Right kidney (tissue), 1 donor: ENCODE measurements at regions not wholly inside any gene's neighbourhood (a gene's known extent, or its start where the extent isn't known, plus 50 kb on each side); places are given as distances from the start of the nearest gene placed in this dataset.
"Not testable (repeated sequence)": the region's sequence is repeated elsewhere in the genome, so short reads cannot be mapped to it uniquely, and the experiment has no call there.

ENCODE experiments used
- DNase-seq: peaks from one replicate; pipeline ENCODE4 v3.0.0-alpha.2; 2016

DNA sequence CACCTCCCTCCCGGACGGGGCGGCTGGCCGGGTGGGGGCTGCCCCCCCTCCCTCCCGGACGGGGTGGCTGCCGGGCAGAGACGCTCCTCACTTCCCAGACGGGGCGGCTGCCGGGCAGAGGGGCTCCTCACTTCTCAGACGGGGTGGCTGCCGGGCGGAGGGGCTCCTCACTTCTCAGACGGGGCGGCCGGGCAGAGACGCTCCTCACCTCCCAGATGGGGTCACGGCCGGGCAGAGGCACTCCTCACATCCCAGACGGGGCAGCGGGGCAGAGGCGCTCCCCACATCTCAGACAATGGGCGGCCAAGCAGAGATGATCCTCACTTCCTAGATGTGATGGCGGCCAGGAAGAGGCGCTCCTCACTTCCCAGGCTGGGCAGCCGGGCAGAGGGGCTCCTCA is 1430.4 kb upstream of the FLRT2 start:
- not testable (repeated sequence) for DNase-seq

GRCh38 chr14:84107835-84108343 is 1422.1 kb upstream of the FLRT2 start:
- DNase-seq, result no peak

- DNase-seq, result no peak
Measured at GRCh38 chr14:84108746-84109457, 1421.0 kb upstream of the FLRT2 start.

DNA sequence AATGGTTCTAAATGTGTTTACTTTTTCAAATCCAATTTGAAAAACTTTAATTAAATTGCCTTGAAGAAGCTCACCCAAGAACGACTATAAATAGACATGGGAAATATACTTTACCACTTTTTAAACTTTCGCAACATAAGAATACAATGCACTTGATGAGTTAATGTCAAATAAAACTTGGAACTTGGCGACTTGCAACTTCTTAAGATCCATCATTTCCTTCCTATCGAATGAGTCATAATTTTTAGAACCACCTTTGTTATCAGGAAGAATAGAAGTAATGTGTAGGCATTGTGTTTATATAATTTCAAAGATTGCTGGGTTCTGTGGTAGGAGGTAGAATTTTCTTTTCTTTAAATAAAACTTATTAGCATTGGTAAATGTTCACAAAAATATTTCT is 1417.4 kb upstream of the FLRT2 start:
- no peak for DNase-seq

DNA sequence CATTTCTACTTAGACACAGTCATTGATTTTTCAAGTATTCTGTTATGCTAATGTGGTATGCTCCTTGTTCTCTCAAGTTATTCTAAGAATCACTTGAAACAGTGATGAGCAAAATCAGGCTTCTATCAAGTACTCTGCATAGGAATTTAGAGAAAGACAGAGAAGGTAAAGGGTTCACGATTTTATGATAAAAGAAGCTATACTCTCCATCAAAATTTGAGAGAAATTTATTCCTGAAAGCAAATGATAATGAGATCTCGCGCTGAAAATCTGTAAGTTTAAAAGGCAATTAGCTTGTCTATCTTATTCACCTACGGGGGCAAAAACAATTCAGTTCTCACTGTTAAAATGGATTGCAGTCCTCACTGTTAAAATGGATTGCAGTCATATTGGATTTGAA is 1404.3 kb upstream of the FLRT2 start:
- no peak for DNase-seq

DNA sequence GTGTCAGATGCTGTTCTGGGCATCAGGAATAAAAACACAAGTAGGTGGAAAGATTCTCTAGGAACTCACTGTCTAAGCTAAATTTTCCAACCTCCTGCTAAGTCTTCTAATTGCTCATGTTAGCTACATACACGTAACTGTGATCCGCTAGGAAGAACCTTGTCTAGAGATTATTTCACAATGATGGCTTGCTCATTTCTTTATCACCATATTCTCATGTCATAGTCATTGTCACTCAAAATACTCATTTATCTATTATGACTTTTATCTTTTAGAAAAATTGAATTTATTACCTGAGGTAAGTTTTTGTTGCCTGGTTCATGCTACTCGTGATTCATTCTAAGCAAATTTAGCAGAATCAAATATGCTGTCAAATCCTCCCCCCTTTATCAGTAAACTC is 1402.4 kb upstream of the FLRT2 start:
- no peak for DNase-seq

GRCh38 chr14:84128050-84128449 is 1401.9 kb upstream of the FLRT2 start:
- DNase-seq, result no peak

DNA sequence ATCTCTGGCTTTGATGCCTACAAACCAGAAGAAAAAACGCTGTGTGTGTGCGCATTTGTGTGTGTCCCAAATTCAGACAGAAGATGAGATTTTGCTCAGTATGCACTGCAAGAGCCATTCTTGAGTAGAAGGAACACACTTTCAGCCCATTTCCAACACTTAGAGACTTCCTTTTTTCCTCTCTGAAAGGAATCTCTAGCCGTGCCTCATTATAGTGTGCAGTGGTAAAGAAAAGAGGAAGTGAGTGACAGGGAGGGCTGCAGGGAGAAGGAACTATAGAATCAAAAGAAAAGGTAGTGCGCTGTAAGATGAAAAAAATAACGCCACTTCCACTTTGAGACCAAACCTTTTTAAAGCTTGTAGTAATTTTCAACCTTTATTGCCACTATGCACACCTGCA is 1400.9 kb upstream of the FLRT2 start:
- DNase-seq, result no peak

GRCh38 chr14:84129941-84130340 is 1400.0 kb upstream of the FLRT2 start:
- no peak for DNase-seq

DNA sequence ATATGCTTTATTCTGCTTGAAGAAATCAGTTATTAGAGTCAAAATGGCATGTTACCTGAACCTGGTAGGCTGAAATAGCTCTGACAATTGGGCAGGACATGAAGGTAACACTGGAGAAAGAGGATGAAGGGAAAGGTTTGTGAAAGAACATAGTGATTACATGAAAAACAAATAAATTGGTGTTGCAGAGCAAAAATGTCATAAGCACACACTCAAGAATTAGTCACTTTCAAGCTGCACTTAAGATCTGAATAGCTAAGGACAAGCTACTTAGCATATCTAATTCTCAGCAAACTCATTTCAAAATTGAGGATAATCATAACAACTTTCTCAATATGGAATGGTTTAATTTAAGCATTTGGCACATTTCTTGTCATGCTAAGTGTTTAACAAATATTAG is 1398.0 kb upstream of the FLRT2 start:
- DNase-seq, result no peak

GRCh38 chr14:84144166-84144565 is 1385.8 kb upstream of the FLRT2 start:
- no peak for DNase-seq

GRCh38 chr14:84152452-84152851 is 1377.5 kb upstream of the FLRT2 start:
- no peak for DNase-seq

GRCh38 chr14:84162633-84163032 is 1367.3 kb upstream of the FLRT2 start:
- DNase-seq, result no peak

DNA sequence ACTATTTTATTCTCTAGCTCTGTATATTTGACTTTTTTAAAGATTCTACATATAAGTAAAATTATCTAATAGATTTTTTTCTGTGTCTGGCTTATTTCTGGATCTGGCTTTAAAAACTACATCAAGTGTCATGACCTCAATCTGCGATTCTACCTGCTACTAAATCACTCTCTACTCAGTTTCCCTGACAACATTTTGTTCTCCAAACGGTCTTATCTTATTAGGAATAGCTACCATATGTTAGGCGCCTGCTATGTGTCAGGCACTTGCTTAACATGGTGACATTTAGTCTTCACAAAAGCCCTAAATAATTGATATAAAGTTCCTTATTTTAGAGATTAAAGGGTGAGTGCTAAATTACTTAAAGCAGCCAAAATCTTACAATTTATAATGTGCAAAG is 1362.9 kb upstream of the FLRT2 start:
- no peak for DNase-seq

- DNase-seq, result no peak
Measured at GRCh38 chr14:84180336-84180735, 1349.6 kb upstream of the FLRT2 start.

- no peak for DNase-seq
Measured at GRCh38 chr14:84181072-84181471, 1348.9 kb upstream of the FLRT2 start.

GRCh38 chr14:84195514-84195913 is 1334.4 kb upstream of the FLRT2 start:
- no peak for DNase-seq

DNA sequence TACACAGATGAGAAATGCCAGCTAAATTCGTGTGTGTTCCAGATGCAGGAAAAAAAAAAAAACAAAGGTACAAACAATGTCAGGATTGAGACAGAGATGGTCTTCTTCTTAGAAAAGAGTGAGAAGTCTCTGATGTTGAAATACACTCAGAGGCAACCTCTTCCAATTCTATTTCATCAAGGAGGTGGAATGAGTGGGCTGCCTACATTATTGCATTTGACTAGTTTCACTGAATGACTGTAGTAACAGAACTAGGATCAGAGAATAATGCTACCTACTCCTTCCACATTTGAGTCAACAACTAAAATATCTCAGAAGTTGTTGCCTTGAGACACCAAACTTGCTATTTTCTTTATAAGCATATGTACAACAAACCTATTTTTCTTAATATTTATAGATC is 1332.2 kb upstream of the FLRT2 start:
- no peak for DNase-seq

- no peak for DNase-seq
Measured at GRCh38 chr14:84202486-84202885, 1327.5 kb upstream of the FLRT2 start.

DNA sequence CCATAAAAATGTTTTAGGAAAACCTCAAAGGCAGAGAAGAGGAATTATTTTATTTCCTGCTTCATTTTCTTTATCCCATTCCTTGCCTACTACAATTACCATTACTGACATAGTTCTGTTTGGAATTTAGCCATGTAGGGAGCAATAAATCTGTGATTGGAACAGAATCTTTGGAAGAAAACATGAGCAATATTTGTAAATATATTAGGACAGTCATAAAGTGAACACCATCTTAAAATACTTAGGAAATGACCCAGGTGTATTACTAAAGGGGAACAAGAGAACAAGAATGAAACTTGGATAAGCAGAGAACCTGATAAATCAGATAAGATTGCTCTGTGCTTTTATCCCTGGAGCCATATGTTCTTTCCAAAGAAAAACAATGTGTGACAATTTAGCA is 1326.0 kb upstream of the FLRT2 start:
- no peak for DNase-seq

- DNase-seq, result no peak
Measured at GRCh38 chr14:84208451-84208850, 1321.5 kb upstream of the FLRT2 start.

DNA sequence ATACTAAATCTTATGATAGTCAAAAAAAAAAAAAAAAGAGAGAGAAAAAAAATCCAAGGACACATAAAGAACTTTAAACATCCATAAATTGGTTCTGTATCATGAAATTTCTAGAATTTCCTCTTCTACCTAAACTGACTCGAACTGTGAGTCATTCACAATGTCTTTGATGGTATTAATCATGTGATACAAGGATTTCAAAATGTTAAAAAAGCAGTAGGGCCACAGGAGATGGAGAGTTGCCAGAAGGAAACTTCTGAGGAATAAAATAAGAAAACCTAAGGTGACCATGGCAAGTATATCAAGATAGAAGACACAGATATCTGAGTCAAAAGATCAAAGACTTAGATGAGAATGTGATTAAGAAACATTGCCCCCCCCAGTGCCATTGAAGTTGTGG is 1320.9 kb upstream of the FLRT2 start:
- DNase-seq, result no peak

GRCh38 chr14:84217066-84217465 is 1312.9 kb upstream of the FLRT2 start:
- no peak for DNase-seq

DNA sequence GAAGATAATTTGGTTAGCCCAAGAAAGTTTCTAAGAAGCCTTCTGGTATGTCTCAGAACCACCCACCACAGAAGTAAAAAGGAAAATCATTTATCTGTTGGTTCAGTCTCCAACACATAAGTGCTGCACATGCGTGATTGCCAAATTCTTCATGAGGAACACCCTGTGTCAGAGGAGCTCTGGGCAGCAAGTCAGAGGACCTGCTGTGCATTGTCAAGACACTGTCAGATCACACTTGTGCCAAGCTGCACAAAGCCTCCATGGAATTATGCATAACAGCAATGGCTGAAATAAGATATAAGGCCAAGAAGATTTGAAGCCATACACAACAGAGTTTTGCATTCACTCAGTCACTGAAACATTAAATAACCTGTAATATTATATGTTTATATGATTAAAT is 1304.7 kb upstream of the FLRT2 start:
- DNase-seq, result no peak

DNA sequence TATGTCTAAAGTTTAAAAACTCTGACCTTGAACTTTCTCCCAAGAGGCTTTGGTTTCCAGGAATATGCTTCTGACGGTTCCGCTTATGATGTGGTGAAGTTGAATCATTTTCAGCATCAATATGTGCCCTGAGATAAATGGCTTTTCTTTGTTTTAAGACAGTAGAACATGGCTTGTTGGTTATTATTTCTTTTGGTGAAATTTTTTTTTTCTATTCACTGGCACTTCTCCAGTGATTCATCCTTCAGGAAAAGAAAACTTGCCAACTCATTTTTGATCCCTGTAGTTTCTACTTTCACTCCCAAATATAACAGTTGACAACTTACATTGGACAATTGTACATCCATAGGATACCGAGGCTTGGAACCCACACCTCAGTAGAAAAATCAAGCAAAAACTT is 1301.2 kb upstream of the FLRT2 start:
- DNase-seq, result no peak
